H1 (cell line): ENCODE measurements at regions not wholly inside any gene's neighbourhood (a gene's known extent, or its start where the extent isn't known, plus 50 kb on each side); places are given as distances from the start of the nearest gene placed in this dataset.

Source experiments
- CTCF ChIP-seq, 3 experiments: IDR thresholded peaks; 1 replicate in 2 of 3; 2 replicates in 1 of 3; pipeline versions ENCODE4 v1.5.1 to v1.6.1; 2011; ENCODE audit warnings: low read length in 3 of 3, mild to moderate bottlenecking in 3 of 3, inconsistent platforms in 2 of 3, low read depth in 1 of 3, moderate library complexity in 1 of 3; ENCODE audit not compliant: insufficient read depth in 1 of 3; ENCODE audit errors: control extremely low read depth in 1 of 3
- EP300 ChIP-seq, 2 experiments: IDR thresholded peaks; 1 replicate in 1 of 2; 2 replicates in 1 of 2; pipeline ENCODE4 v1.6.1; 2011 to 2012; ENCODE audit warnings: low read depth in 2 of 2, low read length in 2 of 2, mild to moderate bottlenecking in 2 of 2, borderline replicate concordance in 1 of 2, inconsistent platforms in 1 of 2, moderate library complexity in 1 of 2
- EZH2 ChIP-seq: fragments of 200-600 bp; sonication (generic); IDR thresholded peaks from 2 replicates; pipeline ENCODE4 v1.7.1; 2012; ENCODE audit warnings: low read depth, mild to moderate bottlenecking, moderate library complexity, low read length, inconsistent platforms; ENCODE audit not compliant: severe bottlenecking
- RNF2 ChIP-seq: fragments of 200-900, 300-1000 bp; sonication (generic); IDR thresholded peaks from 2 replicates; pipeline ENCODE4 v1.7.1; 2016; ENCODE audit warnings: borderline replicate concordance, low read depth, mild to moderate bottlenecking, antibody characterized with exemption, low read length; ENCODE audit not compliant: poor library complexity, severe bottlenecking; ENCODE audit errors: missing control alignments

- TF ChIP-seq RNF2 (no peak), CTCF (IDR thresholded peaks at IDR 0.05; ENCODE audit: control extremely low read depth in 1 of 3, insufficient read depth in 1 of 3, low read depth in 1 of 3, low read length in 3 of 3) (no peak), EZH2 (no peak), EP300 (IDR thresholded peaks at IDR 0.05; ENCODE audit: borderline replicate concordance in 1 of 2, low read depth in 2 of 2, low read length in 2 of 2) (no peak)
Measured at GRCh38 chr3:84108442-84108971, 850.3 kb upstream of the CADM2 start.
